MCF 10A (cell line): ENCODE measurements at regions not wholly inside any gene's neighbourhood (a gene's known extent, or its start where the extent isn't known, plus 50 kb on each side); places are given as distances from the start of the nearest gene placed in this dataset.
"Not testable (repeated sequence)": the region's sequence is repeated elsewhere in the genome, so short reads cannot be mapped to it uniquely, and the experiment has no call there.

Experiments
- BruUV-seq: library from RNA; stranded (reverse); fragments of 400-500 nt; replicated peaks from 2 replicates; lab custom pipeline; 2021; lab: Mats Ljungman, UMichigan
- CTCF ChIA-PET: fragments of 300-600 bp; sonication (Branson Sonifier 250); formaldehyde crosslinking; extraction: SDS; loops from one replicate; lab custom pipeline; 2021; ENCODE audit warnings: antibody characterized with exemption, inconsistent platforms; lab: Yijun Ruan, JAX
- POLR2A ChIA-PET: fragments of 300-600, 350-650 bp; sonication (Branson Sonifier 250); formaldehyde crosslinking; extraction: SDS; loops from one replicate; lab custom pipeline; 2020; ENCODE audit warnings: antibody characterized with exemption, inconsistent platforms; lab: Yijun Ruan, JAX
- DNase-seq: peaks from one replicate; pipeline ENCODE4 v3.0.0-alpha.2; 2018; ENCODE audit not compliant: unreplicated experiment
- H3K27ac Mint-ChIP-seq: one replicate; pipeline ENCODE4 v1.8.0; 2022; ENCODE audit warnings: mild to moderate bottlenecking, low read depth, mixed read lengths; ENCODE audit not compliant: unreplicated experiment
- H3K27me3 Mint-ChIP-seq: one replicate; pipeline ENCODE4 v1.8.0; 2022; ENCODE audit warnings: mixed read lengths; ENCODE audit not compliant: insufficient read depth, unreplicated experiment
- H3K36me3 Mint-ChIP-seq: one replicate; pipeline ENCODE4 v1.8.0; 2022; ENCODE audit warnings: mild to moderate bottlenecking, moderate library complexity, mixed read lengths; ENCODE audit not compliant: insufficient read depth, unreplicated experiment
- H3K4me1 Mint-ChIP-seq: one replicate; pipeline ENCODE4 v1.8.0; 2022; ENCODE audit warnings: mixed read lengths; ENCODE audit not compliant: insufficient read depth, unreplicated experiment
- H3K4me3 Mint-ChIP-seq: one replicate; pipeline ENCODE4 v1.8.0; 2022; ENCODE audit warnings: mild to moderate bottlenecking, moderate library complexity, mixed read lengths; ENCODE audit not compliant: unreplicated experiment
- H3K9me3 Mint-ChIP-seq: one replicate; pipeline ENCODE4 v1.8.0; 2022; ENCODE audit warnings: mixed read lengths; ENCODE audit not compliant: unreplicated experiment
- intact Hi-C: fragments of 100-400 bp; cut with micrococcal nuclease; formaldehyde crosslinking; loops from 2 replicates; pipeline ENCODE4 v1.14.1; 2022
- TF ChIP-seq, protein P1 (sequence below): fragments of 200-600 bp; IDR thresholded peaks from one replicate; pipeline ENCODE4 v1.8.0; 2022; ENCODE audit warnings: antibody characterized with exemption, mild to moderate bottlenecking; ENCODE audit not compliant: unreplicated experiment

DNA sequence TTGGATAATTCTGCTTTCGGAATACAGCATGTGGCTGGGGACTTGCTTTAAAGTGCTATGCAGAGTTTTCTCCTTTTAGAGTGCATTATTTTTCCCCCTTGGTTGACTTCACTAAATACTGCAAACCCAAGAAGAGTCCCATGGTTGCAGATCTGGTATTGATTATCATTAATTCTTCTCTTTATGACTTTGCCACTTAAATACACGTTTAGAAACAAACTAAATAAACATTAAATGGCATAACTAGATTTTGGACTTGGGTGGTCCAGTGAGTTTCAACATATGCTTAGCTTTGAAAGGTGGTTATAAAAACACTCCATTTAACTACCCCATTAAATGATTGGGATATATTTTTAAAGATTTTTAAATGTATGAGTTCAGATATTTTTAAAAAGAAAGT lies 279.2 kb downstream of the SOX4 start:
- Mint-ChIP-seq H3K9me3 (peaks cover 18% of the 10 kb centered on the region), H3K27ac (no peak overlapping the region), H3K27me3 (no peaks in the 10 kb centered on the region), H3K4me3 (no peak overlapping the region), H3K4me1 (peaks cover 23% of the 10 kb centered on the region), H3K36me3 (no peaks in the 10 kb centered on the region)
- BruUV-seq = no TSS peak
- ChIA-PET POLR2A (interaction anchor here (0.7 to 3.2 kb wide), 3 partner anchors 13 to 279 kb away, joined by 3 to 17 read pairs (median 4); partner anchors contain the start of gene SOX4), CTCF (interaction anchor here (0.6 to 2.6 kb wide), 2 partner anchors 26 to 56 kb away, joined by 3 to 8 read pairs; no protein-coding TSS in a partner anchor)
- intact Hi-C loops = no loop called here
- TF ChIP-seq, protein P1, sequence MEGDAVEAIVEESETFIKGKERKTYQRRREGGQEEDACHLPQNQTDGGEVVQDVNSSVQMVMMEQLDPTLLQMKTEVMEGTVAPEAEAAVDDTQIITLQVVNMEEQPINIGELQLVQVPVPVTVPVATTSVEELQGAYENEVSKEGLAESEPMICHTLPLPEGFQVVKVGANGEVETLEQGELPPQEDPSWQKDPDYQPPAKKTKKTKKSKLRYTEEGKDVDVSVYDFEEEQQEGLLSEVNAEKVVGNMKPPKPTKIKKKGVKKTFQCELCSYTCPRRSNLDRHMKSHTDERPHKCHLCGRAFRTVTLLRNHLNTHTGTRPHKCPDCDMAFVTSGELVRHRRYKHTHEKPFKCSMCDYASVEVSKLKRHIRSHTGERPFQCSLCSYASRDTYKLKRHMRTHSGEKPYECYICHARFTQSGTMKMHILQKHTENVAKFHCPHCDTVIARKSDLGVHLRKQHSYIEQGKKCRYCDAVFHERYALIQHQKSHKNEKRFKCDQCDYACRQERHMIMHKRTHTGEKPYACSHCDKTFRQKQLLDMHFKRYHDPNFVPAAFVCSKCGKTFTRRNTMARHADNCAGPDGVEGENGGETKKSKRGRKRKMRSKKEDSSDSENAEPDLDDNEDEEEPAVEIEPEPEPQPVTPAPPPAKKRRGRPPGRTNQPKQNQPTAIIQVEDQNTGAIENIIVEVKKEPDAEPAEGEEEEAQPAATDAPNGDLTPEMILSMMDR = no peak
- DNase-seq = no peak

- ChIA-PET POLR2A (interaction anchor here (0.6 to 3.2 kb wide), 6 partner anchors 12 to 280 kb away, joined by 3 to 17 read pairs (median 4); partner anchors contain the start of gene SOX4), CTCF (interaction anchor here (0.6 to 2.6 kb wide), 3 partner anchors 25 to 275 kb away, joined by 3 to 8 read pairs (median 3); no protein-coding TSS in a partner anchor)
- no TSS peak for BruUV-seq
- H3K9me3 Mint-ChIP-seq = peaks cover 19% of the 10 kb centered on the region
- no peaks in the 10 kb centered on the region for H3K27me3 Mint-ChIP-seq
- DNase-seq = peak; percentile 97
- peaks cover 23% of the 10 kb centered on the region for H3K4me1 Mint-ChIP-seq
- TF ChIP-seq, protein P1 = no peak
- H3K4me3 Mint-ChIP-seq = peak overlapping the region; percentile 5
- intact Hi-C loops = no loop called here
- H3K36me3 Mint-ChIP-seq = no peaks in the 10 kb centered on the region
- no peak overlapping the region for H3K27ac Mint-ChIP-seq
Observed at GRCh38 chr6:21873562-21873961, 280.0 kb downstream of the SOX4 start.

GRCh38 chr6:21874372-21874771 lies 280.8 kb downstream of the SOX4 start:
- TF ChIP-seq, protein P1 = no peak
- peaks cover 18% of the 10 kb centered on the region for H3K4me1 Mint-ChIP-seq
- POLR2A ChIA-PET = interaction anchor here (1.2 to 3.2 kb wide), 2 partner anchors 11 to 17 kb away, joined by 4 to 17 read pairs; no protein-coding TSS in a partner anchor
- no TSS peak for BruUV-seq
- H3K9me3 Mint-ChIP-seq = peaks cover 19% of the 10 kb centered on the region
- intact Hi-C loops = no loop called here
- no peaks in the 10 kb centered on the region for H3K27me3 Mint-ChIP-seq
- H3K4me3 Mint-ChIP-seq = no peak overlapping the region
- H3K27ac Mint-ChIP-seq = no peak overlapping the region
- no peak for DNase-seq
- CTCF ChIA-PET = interaction anchor here (0.6 to 2.6 kb wide), 3 partner anchors 24 to 276 kb away, joined by 3 to 8 read pairs (median 4); no protein-coding TSS in a partner anchor
- no peaks in the 10 kb centered on the region for H3K36me3 Mint-ChIP-seq

DNA sequence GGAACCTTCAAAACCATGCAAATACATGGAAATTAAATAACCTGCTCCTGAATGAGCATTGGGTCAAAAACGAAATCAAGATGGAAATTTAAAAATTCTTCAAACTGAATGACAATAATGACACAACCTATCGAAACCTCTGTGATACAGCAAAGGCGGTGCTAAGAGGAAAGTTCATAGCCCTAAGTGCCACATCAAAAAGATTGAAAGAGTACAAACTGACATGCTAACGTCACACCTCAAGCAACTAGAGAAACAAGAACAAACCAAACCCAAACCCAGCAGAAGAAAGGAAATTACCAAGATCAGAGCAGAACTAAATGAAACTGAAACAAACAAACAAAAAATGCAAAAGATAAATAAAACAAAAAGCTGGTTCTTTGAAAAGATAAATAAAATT lies 283.5 kb downstream of the SOX4 start:
- H3K4me3 Mint-ChIP-seq, H3K27me3 Mint-ChIP-seq, H3K4me1 Mint-ChIP-seq, H3K27ac Mint-ChIP-seq, POLR2A ChIA-PET, H3K36me3 Mint-ChIP-seq, intact Hi-C loops, DNase-seq, BruUV-seq: not testable (repeated sequence)
- CTCF ChIA-PET = interaction anchor here (0.6 kb wide), 1 partner anchor 20 kb away, joined by 3 read pairs; no protein-coding TSS in a partner anchor
- peaks cover 29% of the 10 kb centered on the region for H3K9me3 Mint-ChIP-seq

GRCh38 chr6:21880249-21880648 lies 286.7 kb downstream of the SOX4 start:
- H3K27ac Mint-ChIP-seq, H3K36me3 Mint-ChIP-seq, DNase-seq, H3K4me1 Mint-ChIP-seq, H3K27me3 Mint-ChIP-seq, H3K4me3 Mint-ChIP-seq, BruUV-seq, intact Hi-C loops, CTCF ChIA-PET, POLR2A ChIA-PET: not testable (repeated sequence)
- H3K9me3 Mint-ChIP-seq = peaks cover 29% of the 10 kb centered on the region
